22Rv1 (cell line): ENCODE measurements at regions not wholly inside any gene's neighbourhood (a gene's known extent, or its start where the extent isn't known, plus 50 kb on each side); places are given as distances from the start of the nearest gene placed in this dataset.

Experiments used
- ZFX ChIP-seq: fragments of 450-650 bp; IDR thresholded peaks from 2 replicates; pipeline ENCODE4 v1.6.1; 2017; ENCODE audit warnings: antibody characterized with exemption, borderline replicate concordance
- TF ChIP-seq, protein P1 (sequence below): fragments of 450-650 bp; IDR thresholded peaks from 2 replicates; pipeline ENCODE4 v1.5.1; 2017; ENCODE audit warnings: mild to moderate bottlenecking

DNA sequence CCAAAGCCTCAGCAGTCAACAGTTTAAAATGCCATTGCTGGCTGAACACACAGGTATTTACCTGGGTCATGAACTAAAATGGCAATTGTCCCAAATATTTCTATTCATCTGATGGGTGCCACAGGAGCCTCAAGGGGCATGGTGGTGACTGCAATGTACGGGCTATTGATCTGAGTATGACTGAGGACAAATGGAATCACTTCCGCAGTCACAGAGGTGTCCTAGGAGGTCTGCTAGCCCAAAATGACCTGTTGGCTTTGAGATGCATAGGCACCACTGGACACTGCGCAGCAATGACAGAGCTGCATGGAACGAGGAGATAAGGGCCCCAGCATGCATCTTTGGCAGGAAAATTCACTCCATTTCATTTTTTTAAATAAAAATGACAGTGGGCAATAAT lies 474.1 kb upstream of the SOX5 start:
- TF ChIP-seq, protein P1, sequence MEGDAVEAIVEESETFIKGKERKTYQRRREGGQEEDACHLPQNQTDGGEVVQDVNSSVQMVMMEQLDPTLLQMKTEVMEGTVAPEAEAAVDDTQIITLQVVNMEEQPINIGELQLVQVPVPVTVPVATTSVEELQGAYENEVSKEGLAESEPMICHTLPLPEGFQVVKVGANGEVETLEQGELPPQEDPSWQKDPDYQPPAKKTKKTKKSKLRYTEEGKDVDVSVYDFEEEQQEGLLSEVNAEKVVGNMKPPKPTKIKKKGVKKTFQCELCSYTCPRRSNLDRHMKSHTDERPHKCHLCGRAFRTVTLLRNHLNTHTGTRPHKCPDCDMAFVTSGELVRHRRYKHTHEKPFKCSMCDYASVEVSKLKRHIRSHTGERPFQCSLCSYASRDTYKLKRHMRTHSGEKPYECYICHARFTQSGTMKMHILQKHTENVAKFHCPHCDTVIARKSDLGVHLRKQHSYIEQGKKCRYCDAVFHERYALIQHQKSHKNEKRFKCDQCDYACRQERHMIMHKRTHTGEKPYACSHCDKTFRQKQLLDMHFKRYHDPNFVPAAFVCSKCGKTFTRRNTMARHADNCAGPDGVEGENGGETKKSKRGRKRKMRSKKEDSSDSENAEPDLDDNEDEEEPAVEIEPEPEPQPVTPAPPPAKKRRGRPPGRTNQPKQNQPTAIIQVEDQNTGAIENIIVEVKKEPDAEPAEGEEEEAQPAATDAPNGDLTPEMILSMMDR: no peak
- TF ChIP-seq ZFX: no peak
